AG10803 (cell line): ENCODE measurements at regions not wholly inside any gene's neighbourhood (a gene's known extent, or its start where the extent isn't known, plus 50 kb on each side); places are given as distances from the start of the nearest gene placed in this dataset.

Experiments used
- DNase-seq: peaks from one replicate; pipeline ENCODE4 v3.0.0; 2010; ENCODE audit warnings: low read depth
- H3K4me3 ChIP-seq: 2 replicates; pipeline ENCODE4 v1.5.1; 2011; ENCODE audit warnings: mild to moderate bottlenecking, low read length, control low read depth
- TF ChIP-seq, protein P1 (sequence below): conservative IDR thresholded peaks from 2 replicates; pipeline ENCODE4 v1.5.1; 2011; ENCODE audit warnings: mild to moderate bottlenecking, low read length, control low read depth, inconsistent platforms

DNA sequence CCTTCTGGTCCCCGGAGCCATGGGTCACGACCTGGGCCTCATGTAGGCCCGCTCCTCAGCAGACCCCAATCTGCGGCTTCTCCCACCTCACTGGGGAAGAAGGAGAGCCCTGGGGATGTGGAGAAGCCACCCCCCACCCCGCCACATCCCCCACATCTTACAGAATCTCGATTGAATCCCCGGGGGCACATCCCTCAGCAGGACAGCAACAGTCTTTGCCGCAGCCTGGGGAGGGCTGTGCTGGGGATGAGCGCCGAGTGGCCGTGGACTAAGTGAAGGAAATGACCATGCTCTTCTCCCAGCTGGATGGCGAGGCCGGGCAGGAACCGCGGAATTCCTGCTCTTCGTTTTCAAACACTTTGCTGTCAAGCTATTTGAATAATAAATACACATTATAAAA is 169.0 kb upstream of the RTL1 start:
- no peak overlapping the region for H3K4me3 ChIP-seq
- no peak for DNase-seq
- TF ChIP-seq, protein P1, sequence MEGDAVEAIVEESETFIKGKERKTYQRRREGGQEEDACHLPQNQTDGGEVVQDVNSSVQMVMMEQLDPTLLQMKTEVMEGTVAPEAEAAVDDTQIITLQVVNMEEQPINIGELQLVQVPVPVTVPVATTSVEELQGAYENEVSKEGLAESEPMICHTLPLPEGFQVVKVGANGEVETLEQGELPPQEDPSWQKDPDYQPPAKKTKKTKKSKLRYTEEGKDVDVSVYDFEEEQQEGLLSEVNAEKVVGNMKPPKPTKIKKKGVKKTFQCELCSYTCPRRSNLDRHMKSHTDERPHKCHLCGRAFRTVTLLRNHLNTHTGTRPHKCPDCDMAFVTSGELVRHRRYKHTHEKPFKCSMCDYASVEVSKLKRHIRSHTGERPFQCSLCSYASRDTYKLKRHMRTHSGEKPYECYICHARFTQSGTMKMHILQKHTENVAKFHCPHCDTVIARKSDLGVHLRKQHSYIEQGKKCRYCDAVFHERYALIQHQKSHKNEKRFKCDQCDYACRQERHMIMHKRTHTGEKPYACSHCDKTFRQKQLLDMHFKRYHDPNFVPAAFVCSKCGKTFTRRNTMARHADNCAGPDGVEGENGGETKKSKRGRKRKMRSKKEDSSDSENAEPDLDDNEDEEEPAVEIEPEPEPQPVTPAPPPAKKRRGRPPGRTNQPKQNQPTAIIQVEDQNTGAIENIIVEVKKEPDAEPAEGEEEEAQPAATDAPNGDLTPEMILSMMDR: no peak

DNA sequence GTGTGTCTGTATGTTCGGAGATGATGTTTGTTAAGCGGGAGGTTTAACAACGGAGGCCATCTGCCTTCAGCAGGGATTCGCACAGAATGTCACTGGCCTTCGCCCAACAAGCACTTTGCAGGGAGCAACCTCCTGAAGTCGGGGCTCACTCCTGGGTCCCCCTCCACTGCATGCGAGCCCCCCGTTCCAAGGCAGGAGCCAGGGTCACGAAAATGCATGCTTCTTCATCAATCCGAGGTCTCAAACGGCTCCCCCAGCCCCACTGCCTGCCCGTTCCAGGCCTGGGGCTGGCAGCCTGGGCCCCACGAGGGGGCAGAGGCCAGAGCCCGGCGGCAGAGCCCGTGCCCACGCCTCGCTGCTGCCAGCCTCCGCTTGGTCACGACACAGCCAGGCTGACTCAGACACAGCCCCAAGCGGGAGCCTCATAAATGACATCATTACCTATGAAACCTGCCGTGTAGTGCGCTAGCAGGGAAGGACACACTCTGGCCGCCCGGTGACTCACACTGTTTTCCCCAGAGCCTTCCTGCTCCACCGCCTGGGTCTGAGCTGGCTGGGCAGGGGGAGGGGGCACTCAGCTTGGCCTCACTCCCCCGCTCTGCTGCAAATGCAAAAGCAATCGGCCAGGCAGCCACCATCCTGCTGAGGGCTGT is 169.5 kb upstream of the RTL1 start:
- TF ChIP-seq, protein P1: no peak
- no peak overlapping the region for H3K4me3 ChIP-seq
- peak; percentile 81 for DNase-seq

DNA sequence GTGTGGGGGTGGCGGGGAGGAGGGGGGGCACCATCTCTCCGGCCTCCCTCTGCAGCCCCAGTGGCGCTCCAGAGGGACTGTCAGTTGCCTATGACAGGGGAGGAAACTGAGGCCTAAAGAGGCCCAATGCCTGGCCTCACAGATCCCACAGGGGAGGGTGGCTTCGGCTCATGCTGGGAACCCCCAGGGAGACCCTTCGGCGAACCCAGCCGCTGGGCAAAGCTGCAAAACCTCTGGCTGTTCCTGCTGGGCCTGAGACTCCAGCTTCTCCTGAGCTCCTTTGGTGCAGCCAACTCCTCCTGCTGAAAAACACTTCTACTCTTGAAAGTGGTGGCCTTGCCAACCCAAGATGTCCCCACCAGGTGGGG is 170.1 kb upstream of the RTL1 start:
- DNase-seq: no peak
- TF ChIP-seq, protein P1: no peak
- no peak overlapping the region for H3K4me3 ChIP-seq

DNA sequence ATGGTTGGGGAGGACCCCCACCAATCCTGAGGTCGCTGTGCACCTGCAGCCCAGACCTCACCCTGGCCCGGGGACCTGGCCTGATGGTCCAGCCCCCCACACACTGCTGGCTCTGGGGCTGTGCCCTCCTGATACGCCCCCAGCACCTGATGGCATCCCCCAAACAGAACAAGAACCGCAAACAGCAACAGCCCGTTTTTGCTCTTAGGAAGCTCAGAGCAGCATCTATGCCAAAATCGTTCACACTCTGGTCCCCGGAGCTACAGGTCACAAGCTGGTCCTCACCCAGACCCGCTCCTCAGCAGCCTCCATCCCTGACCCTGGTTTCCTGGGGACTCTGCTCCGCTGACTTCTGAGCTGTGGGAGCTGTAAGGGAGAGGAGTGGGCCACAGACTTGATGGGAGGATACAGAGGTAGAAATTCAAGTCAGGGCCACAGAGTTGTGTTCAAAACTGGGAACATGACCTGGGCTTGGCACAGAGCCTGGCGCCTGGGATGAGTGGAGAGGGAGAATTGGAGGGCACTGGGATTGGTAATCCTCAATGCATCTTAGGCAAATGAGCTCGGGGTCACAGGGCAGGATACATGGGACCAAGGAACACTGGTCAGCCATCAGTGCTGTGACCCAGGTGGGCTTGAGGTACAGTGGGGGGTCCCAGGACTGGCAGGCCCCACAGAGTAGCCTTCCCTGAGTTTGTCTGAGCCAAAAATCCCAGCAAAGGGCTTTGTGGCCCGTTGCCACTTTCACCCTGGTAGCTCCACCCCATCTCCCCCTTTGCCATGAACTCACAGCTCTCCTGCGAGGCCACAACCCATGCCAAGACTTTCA is 170.9 kb upstream of the RTL1 start:
- no peak for DNase-seq
- no peak overlapping the region for H3K4me3 ChIP-seq
- TF ChIP-seq, protein P1: no peak

DNA sequence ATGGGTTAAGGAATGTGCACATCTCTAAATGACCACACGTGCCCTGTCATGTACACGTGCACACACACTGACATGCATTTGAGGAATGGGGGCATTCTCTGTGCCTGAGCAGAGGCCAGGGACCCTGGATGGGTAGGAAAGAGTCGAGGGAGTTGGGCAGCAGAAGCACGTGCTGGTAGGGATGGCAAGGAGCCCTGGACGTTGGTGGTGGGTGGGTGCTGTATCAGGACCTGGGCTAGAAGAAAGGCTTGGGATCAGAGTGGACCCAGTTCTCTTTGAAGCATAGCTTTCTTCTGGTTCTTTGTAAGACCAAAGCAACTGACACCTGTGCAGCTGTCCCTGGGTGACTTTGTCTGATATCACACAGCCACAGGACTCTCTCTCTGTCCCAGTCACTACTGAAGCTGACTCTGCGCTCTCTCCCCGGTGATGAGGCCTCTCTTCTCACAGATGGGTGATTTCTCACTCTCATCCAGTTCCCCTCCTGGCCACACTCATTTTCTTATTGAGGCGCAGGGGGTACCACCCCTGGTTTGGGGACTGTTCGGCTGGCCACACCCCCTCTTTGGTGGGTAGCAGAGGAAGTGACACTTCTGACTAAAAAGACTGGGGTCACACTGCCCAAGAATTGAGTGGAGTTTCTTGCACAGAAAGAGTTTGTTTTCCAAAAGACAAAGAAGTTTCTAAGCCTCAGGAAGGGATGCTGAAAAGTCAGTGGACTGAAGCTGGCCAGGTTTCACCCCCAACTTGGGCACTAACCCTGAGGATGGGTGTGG is 171.7 kb upstream of the RTL1 start:
- TF ChIP-seq, protein P1: no peak
- DNase-seq: no peak

DNA sequence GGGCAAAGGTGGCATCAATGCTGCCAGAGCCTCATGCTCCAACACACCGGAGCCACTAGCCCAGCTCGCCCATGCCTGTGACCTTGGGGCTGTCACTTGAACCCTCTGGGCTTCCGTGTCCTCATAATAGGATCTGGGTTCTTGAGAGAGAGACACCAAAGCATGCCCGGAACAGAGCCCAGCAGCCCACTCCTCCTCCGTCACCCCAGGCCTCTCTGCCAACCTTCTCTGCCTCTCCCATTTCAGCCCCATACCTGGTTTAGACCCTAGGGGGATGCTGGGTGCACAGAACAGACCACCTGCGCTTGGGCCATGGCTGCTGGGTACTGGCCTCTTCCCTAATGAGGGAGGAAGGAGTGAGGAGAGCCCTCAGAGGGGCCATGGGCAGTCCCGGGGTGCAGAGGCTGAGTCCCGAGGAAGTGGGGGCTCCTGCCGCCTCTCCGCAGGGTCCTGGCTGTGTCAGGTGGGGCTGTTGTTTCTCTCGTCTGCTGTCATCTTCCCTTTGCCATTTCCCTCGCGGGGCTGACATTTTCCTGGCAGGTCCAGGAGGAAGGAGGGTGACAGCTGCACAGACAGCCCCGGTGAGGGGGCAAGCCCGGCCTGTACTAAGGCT is 172.4 kb upstream of the RTL1 start:
- DNase-seq: no peak
- TF ChIP-seq, protein P1: no peak
- H3K4me3 ChIP-seq: no peak overlapping the region

More for the DNA sequence above, 171.7 kb upstream of the RTL1 start:
- H3K4me3 ChIP-seq: no peak overlapping the region
